ENCODE measurements at regions not wholly inside any gene's neighbourhood (a gene's known extent, or its start where the extent isn't known, plus 50 kb on each side); places are given as distances from the start of the nearest gene placed in this dataset.
"Not testable (repeated sequence)": the region's sequence is repeated elsewhere in the genome, so short reads cannot be mapped to it uniquely, and the experiment has no call there.

- peak; percentile 67 for DNase-seq (ENCODE audit: low spot score)
- in situ Hi-C loops (cut with HindIII; ENCODE audit: low sequenced_read_pairs), result no loop called here
Measured at GRCh38 chr12:22115711-22116110, 69.7 kb downstream of the CMAS start.

- in situ Hi-C loops (cut with HindIII; ENCODE audit: low sequenced_read_pairs), result no loop called here
- DNase-seq (ENCODE audit: low spot score), result peak; percentile 98
Measured at GRCh38 chr12:22116376-22116775, 70.4 kb downstream of the CMAS start.

DNA sequence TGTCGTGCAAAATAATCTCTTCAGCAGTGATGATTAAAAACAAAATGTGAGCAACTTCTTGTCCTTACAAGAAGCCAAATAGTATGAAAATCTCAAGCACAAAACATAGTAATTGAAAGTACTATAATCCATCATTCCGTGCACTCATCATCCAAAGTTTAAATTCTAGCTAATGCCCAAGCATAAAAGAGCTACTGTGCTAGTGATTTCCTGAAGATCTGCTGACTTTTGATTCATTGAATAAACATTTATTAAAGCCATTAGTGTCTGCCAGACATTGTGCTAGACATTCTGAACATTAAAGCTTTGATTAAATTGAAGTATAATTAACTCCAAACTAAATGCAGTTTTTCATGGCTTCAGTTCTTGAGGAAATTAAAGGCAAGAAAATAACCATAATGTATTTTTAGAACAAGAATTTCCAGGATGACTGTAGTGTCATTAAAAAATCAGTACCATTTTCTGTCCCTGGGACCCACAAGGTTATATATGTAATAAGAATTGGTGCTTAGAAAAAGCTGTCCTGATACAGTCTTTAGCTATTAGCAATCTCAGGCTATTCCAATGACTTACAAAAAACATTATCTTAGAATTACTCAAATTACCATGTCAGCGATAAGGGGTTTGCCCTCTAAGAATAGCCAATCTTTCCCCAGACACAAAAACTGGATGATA lies 71.7 kb downstream of the CMAS start:
- in situ Hi-C loops (cut with HindIII; ENCODE audit: low sequenced_read_pairs), result no loop called here
- no peak for DNase-seq (ENCODE audit: low spot score)

DNA sequence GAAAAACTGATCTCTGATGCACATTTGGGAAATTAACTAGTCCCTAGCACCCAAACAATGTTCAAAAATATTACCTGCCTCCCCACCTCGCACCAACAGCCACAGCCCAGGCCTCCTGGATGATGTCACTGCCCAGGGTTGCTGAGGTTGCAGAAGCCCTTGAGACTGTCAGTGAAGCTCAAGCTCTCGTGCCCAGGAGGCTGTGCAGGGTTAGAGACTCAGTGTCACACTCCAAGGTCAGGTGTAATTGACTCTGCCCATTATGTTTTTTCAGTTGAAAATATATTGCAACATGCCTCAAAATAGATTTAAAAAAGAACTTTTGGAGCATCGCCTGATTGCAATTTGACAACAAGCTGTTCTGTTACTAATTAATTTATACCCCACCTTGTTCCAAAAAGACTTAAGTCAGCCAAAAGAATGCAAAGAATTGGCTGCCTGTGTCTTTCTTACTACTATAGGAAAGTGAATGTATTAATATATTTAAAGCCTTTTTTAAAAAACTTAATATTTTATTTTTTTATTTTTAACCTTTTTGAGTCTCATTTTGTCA lies 72.3 kb downstream of the CMAS start:
- no peak for DNase-seq (ENCODE audit: low spot score)
- in situ Hi-C loops (cut with HindIII; ENCODE audit: low sequenced_read_pairs), result no loop called here

- in situ Hi-C loops (cut with HindIII; ENCODE audit: low sequenced_read_pairs), result no loop called here
- no peak for DNase-seq (ENCODE audit: low spot score)
Measured at GRCh38 chr12:22121224-22121623, 75.2 kb downstream of the CMAS start.

DNA sequence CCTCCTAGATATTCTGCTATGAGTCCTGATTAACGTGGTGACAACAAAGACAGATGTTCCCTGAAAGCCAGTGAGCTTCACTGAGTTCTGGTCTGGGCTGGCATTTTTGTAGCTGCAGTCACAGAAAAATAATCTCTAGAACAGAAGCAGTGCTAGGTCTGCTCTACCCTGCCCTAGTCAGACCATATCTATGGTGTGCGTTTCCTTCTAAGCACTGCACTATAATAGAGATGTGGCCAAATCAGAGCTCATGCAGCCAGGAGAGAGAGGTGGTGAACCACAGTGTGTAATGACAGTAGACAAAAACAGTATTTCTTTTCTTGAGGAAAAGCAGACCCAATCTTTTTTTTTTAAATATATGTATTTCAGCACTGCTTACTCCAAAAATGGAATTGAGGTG lies 76.3 kb downstream of the CMAS start:
- in situ Hi-C loops (cut with HindIII; ENCODE audit: low sequenced_read_pairs), result no loop called here

GRCh38 chr12:22124987-22125386 lies 79.0 kb downstream of the CMAS start:
- no peak for DNase-seq (ENCODE audit: low spot score)
- in situ Hi-C loops (cut with HindIII; ENCODE audit: low sequenced_read_pairs), result no loop called here

More for the DNA sequence above, 76.3 kb downstream of the CMAS start:
- DNase-seq (ENCODE audit: low spot score), result no peak

DNA sequence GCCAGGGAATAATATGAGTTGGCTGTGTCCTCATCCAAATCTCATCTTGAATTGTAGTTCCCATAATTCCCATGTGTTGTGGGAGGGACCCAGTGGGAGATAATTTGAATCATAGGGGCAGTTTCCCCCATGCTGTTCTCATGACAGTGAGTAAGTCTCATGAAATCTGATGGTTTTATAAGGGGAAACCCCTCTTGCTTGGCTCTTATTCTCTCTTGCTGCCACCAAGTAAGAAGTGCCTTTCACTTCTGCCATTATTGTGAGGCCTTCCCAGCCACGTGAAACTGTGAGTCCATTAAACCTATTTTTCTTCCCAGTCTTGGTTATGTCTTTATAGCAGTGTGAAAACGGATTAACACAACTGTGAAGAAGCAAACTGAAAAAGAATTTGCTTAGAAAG lies 80.1 kb downstream of the CMAS start:
- DNase-seq (ENCODE audit: low spot score); in situ Hi-C loops (cut with HindIII; ENCODE audit: low sequenced_read_pairs): not testable (repeated sequence)

DNA sequence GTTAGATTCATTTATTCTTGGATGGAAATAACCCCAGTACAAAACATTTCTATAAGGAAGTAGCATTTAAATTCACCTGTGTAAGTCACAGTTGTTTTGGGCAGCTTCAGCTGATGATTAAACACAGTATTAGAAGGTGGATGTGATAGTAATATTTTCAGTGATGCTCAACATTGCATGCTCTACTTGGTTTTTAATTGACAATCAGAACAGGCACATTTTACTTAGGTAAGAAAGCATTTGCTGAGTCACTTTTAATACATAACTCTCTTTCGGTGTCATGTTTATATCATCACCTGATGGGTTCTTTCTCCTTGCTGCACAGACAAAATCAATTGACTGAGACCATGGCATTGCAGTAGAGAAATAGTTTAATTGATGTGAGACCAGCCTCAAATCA lies 80.7 kb downstream of the CMAS start:
- DNase-seq (ENCODE audit: low spot score), result no peak

GRCh38 chr12:22130671-22131070 lies 84.7 kb downstream of the CMAS start:
- in situ Hi-C loops (cut with HindIII; ENCODE audit: low sequenced_read_pairs), result no loop called here

More for the DNA sequence above, 80.7 kb downstream of the CMAS start:
- in situ Hi-C loops (cut with HindIII; ENCODE audit: low sequenced_read_pairs), result no loop called here

GRCh38 chr12:22136604-22137117 lies 90.6 kb downstream of the CMAS start:
- in situ Hi-C loops (cut with HindIII; ENCODE audit: low sequenced_read_pairs); DNase-seq (ENCODE audit: low spot score): not testable (repeated sequence)

More at GRCh38 chr12:22130671-22131070, 84.7 kb downstream of the CMAS start:
- no peak for DNase-seq (ENCODE audit: low spot score)
